OCI-LY1 (cell line): ENCODE measurements at regions not wholly inside any gene's neighbourhood (a gene's known extent, or its start where the extent isn't known, plus 50 kb on each side); places are given as distances from the start of the nearest gene placed in this dataset.

Experiments
- H2AFZ ChIP-seq: fragments of 200-600 bp; sonication (generic), shearing (Covaris generic); 2 replicates; pipeline ENCODE4 v1.6.0; 2014; ENCODE audit warnings: antibody characterized with exemption, mild to moderate bottlenecking, low read length
- H3F3A ChIP-seq: fragments of 200-600 bp; sonication (generic), shearing (Covaris generic); 2 replicates; pipeline ENCODE4 v1.6.0; 2014; ENCODE audit warnings: mild to moderate bottlenecking, antibody characterized with exemption, low read length, moderate library complexity; ENCODE audit not compliant: insufficient read depth
- H3K27ac ChIP-seq: fragments of 200-600 bp; sonication (generic); 2 replicates; pipeline ENCODE4 v1.5.1; 2014; ENCODE audit warnings: low read length, mixed run types, mild to moderate bottlenecking, low read depth; ENCODE audit not compliant: poor library complexity, severe bottlenecking
- H3K27me3 ChIP-seq: fragments of 200-600 bp; sonication (generic); 2 replicates; pipeline ENCODE4 v1.6.0; 2014; ENCODE audit warnings: antibody characterized with exemption, mild to moderate bottlenecking, low read length, moderate library complexity; ENCODE audit not compliant: insufficient read depth
- H3K36me3 ChIP-seq: fragments of 200-600 bp; sonication (generic); 2 replicates; pipeline ENCODE4 v1.6.1; 2014; ENCODE audit warnings: mild to moderate bottlenecking, antibody characterized with exemption, low read length, moderate library complexity, mixed read lengths; ENCODE audit not compliant: insufficient read depth
- H3K4me1 ChIP-seq: fragments of 200-600 bp; sonication (generic); 2 replicates; pipeline ENCODE4 v1.5.1; 2014; ENCODE audit warnings: mild to moderate bottlenecking, low read length, moderate library complexity; ENCODE audit not compliant: insufficient read depth, severe bottlenecking
- H3K4me2 ChIP-seq: fragments of 200-600 bp; sonication (generic), shearing (Covaris generic); 2 replicates; pipeline ENCODE4 v1.6.1; 2014; ENCODE audit warnings: low read length
- H3K4me3 ChIP-seq: fragments of 200-600 bp; sonication (generic); 2 replicates; pipeline ENCODE4 v1.5.1; 2014; ENCODE audit warnings: low read length, low read depth, mild to moderate bottlenecking, mixed read lengths; ENCODE audit not compliant: poor library complexity, severe bottlenecking
- H3K79me2 ChIP-seq: fragments of 200-600 bp; shearing (Covaris generic); 2 replicates; pipeline ENCODE4 v1.6.1; 2016; ENCODE audit warnings: mixed run types, low read length, mixed read lengths; ENCODE audit not compliant: insufficient read depth
- H3K9ac ChIP-seq: fragments of 200-600 bp; sonication (generic), shearing (Covaris generic); 2 replicates; pipeline ENCODE4 v1.6.1; 2014; ENCODE audit warnings: mild to moderate bottlenecking, low read length, mixed read lengths
- H3K9me2 ChIP-seq: fragments of 200-600 bp; sonication (generic), shearing (Covaris generic); 2 replicates; pipeline ENCODE4 v1.6.1; 2014; ENCODE audit warnings: low read depth, mild to moderate bottlenecking, low read length, mixed read lengths
- H3K9me3 ChIP-seq: fragments of 200-600 bp; shearing (Covaris generic); 2 replicates; pipeline ENCODE4 v1.6.1; 2014; ENCODE audit warnings: low read length, mixed read lengths
- H4K20me1 ChIP-seq: fragments of 200-600 bp; sonication (generic), shearing (Covaris generic); 2 replicates; pipeline ENCODE4 v1.6.0; 2016; ENCODE audit warnings: mild to moderate bottlenecking, low read length; ENCODE audit not compliant: insufficient read depth
- CTCF ChIP-seq: fragments of 200-600 bp; sonication (generic), shearing (Covaris generic); IDR thresholded peaks from 2 replicates; pipeline ENCODE4 v1.5.1; 2017; ENCODE audit warnings: mild to moderate bottlenecking, antibody characterized with exemption, low read length, moderate library complexity, mixed read lengths
- EZH2 ChIP-seq: fragments of 200-600 bp; sonication (generic), shearing (Covaris generic); IDR thresholded peaks from 2 replicates; pipeline ENCODE4 v1.8.0; 2017; ENCODE audit warnings: borderline replicate concordance, mixed run types, mild to moderate bottlenecking, antibody characterized with exemption, low read length, moderate library complexity, mixed read lengths

GRCh38 chr14:25436906-25437305, 387.0 kb upstream of the STXBP6 start:
- Histone ChIP-seq H3K9me3 (no peaks in the 10 kb centered on the region), H3K9me2 (no peaks in the 10 kb centered on the region), H3K9ac (no peak overlapping the region), H3K27ac (no peak overlapping the region), H2AFZ (no peak overlapping the region), H3F3A (no peaks in the 10 kb centered on the region), H3K27me3 (no peaks in the 10 kb centered on the region), H3K79me2 (no peaks in the 10 kb centered on the region), H3K4me3 (no peak overlapping the region), H3K4me2 (no peak overlapping the region), H4K20me1 (no peaks in the 10 kb centered on the region), H3K4me1 (no peaks in the 10 kb centered on the region), H3K36me3 (no peaks in the 10 kb centered on the region)
- TF ChIP-seq EZH2 (no peak), CTCF (no peak)

- H4K20me1 ChIP-seq: no peaks in the 10 kb centered on the region
- H2AFZ ChIP-seq: no peak overlapping the region
- H3K79me2 ChIP-seq: no peaks in the 10 kb centered on the region
- H3K4me3 ChIP-seq: no peak overlapping the region
- no peak overlapping the region for H3K27ac ChIP-seq
- no peaks in the 10 kb centered on the region for H3K9me2 ChIP-seq
- TF ChIP-seq EZH2: no peak
- H3K27me3 ChIP-seq: no peaks in the 10 kb centered on the region
- H3K9me3 ChIP-seq: no peaks in the 10 kb centered on the region
- no peaks in the 10 kb centered on the region for H3F3A ChIP-seq
- H3K4me1 ChIP-seq: no peaks in the 10 kb centered on the region
- no peak overlapping the region for H3K9ac ChIP-seq
- no peaks in the 10 kb centered on the region for H3K36me3 ChIP-seq
- no peak overlapping the region for H3K4me2 ChIP-seq
Measured at GRCh38 chr14:25436288-25436875, 386.4 kb upstream of the STXBP6 start.

GRCh38 chr14:25431211-25432076, 381.5 kb upstream of the STXBP6 start:
- Histone ChIP-seq H3K9me2 (no peaks in the 10 kb centered on the region), H2AFZ (no peak overlapping the region), H3K4me3 (no peak overlapping the region), H3K4me2 (no peak overlapping the region), H3K9ac (no peak overlapping the region), H3K27ac (no peak overlapping the region), H3K36me3 (no peaks in the 10 kb centered on the region), H3K4me1 (no peaks in the 10 kb centered on the region), H4K20me1 (no peaks in the 10 kb centered on the region), H3K27me3 (no peaks in the 10 kb centered on the region), H3K79me2 (no peaks in the 10 kb centered on the region), H3K9me3 (no peaks in the 10 kb centered on the region), H3F3A (no peaks in the 10 kb centered on the region)
- TF ChIP-seq CTCF (peak; percentile 52; the same call in 1 of the 2 replicates), EZH2 (no peak)
